ENCODE measurements at regions not wholly inside any gene's neighbourhood (a gene's known extent, or its start where the extent isn't known, plus 50 kb on each side); places are given as distances from the start of the nearest gene placed in this dataset.
"Not testable (repeated sequence)": the region's sequence is repeated elsewhere in the genome, so short reads cannot be mapped to it uniquely, and the experiment has no call there.

- ATAC-seq (no peak), DNase-seq (no peak)
- no peaks in the 10 kb centered on the region for H3K27me3 ChIP-seq
- H3K27ac ChIP-seq = no peak overlapping the region
- TF ChIP-seq POLR2A (IDR thresholded peaks at IDR 0.05) (no peak), CTCF (IDR thresholded peaks at IDR 0.05) (no peak)
- no peaks in the 10 kb centered on the region for H3K9me3 ChIP-seq
- H3K4me1 ChIP-seq = no peaks in the 10 kb centered on the region
- no peaks in the 10 kb centered on the region for H3K36me3 ChIP-seq (replicated peaks in 1 of 2; ENCODE audit: insufficient read depth in 1 of 2, low read depth in 2 of 2)
- WGBS, 2 donors = 57 to 68% methylated on average over 2 of the region's 2 CpGs
- intact Hi-C loops (cut with DNase I) = no loop called here
- no peak overlapping the region for H3K4me3 ChIP-seq
Measured at GRCh38 chr15:61344293-61344692, 115.2 kb upstream of the RORA start.

DNA sequence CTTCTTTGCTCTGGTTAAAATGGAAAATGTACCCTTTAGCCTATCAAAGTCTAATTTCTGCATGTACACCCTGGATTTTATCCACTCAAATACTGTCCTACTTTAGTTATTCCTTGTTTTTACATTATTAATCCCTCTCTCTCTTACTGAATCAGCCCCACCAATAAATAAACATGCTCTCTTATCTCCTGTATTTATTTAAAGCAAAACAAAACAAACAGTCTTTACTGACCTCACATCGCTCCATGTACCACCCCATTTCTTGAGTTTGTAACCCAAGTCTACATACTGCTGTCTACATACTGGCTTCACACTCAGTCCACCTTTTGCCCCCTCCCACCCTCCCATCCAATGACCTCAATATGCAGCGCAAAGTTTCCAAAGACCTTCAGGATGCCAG, 113.3 kb upstream of the RORA start:
- TF ChIP-seq POLR2A (IDR thresholded peaks at IDR 0.05) = no peak
- no peak for TF ChIP-seq CTCF (IDR thresholded peaks at IDR 0.05)
- Histone ChIP-seq H3K4me1 (no peaks in the 10 kb centered on the region), H3K9me3 (no peaks in the 10 kb centered on the region), H3K27me3 (no peaks in the 10 kb centered on the region), H3K27ac (no peak overlapping the region), H3K4me3 (no peak overlapping the region), H3K36me3 (replicated peaks in 1 of 2; ENCODE audit: insufficient read depth in 1 of 2, low read depth in 2 of 2) (no peaks in the 10 kb centered on the region)
- DNase-seq (no peak), ATAC-seq (no peak)
- WGBS, 2 donors = 54 to 71% methylated on average over 2 of the region's 2 CpGs
- intact Hi-C loops (cut with DNase I) = no loop called here

- DNase-seq (no peak), ATAC-seq (no peak)
- Histone ChIP-seq H3K36me3 (replicated peaks in 1 of 2; ENCODE audit: insufficient read depth in 1 of 2, low read depth in 2 of 2) (no peaks in the 10 kb centered on the region), H3K4me3 (no peak overlapping the region), H3K9me3 (no peaks in the 10 kb centered on the region), H3K4me1 (peaks cover 4% of the 10 kb centered on the region), H3K27ac (no peak overlapping the region), H3K27me3 (no peaks in the 10 kb centered on the region)
- no peak for TF ChIP-seq CTCF (IDR thresholded peaks at IDR 0.05)
- no peak for TF ChIP-seq POLR2A (IDR thresholded peaks at IDR 0.05)
- intact Hi-C loops (cut with DNase I) = no loop called here
Measured at GRCh38 chr15:61339516-61339915, 110.4 kb upstream of the RORA start.

DNA sequence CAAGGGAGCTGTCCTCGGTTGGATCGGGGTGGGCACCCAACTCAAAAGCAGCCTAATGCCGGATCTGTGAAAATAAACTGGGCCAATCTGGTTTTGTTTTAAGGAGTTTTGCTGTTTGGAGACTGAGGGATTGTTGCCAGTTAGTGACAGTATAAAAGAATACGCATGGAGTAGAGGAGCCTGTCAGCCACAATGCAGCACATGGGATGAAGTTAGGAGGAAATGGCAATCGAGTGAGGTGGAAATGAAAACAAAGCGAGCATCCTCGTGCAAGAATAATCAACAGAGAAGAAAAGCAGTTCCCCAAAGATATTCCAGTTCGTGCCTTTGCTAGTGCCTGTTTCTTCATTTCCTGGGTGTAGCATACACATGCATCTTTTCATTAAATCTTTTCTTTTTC, 108.4 kb upstream of the RORA start:
- H3K36me3 ChIP-seq (replicated peaks in 1 of 2; ENCODE audit: insufficient read depth in 1 of 2, low read depth in 2 of 2) = no peaks in the 10 kb centered on the region
- no peaks in the 10 kb centered on the region for H3K9me3 ChIP-seq
- H3K4me1 ChIP-seq = peaks cover 4% of the 10 kb centered on the region
- no peak overlapping the region for H3K27ac ChIP-seq
- WGBS, 2 donors = 72 to 73% methylated on average over 8 of the region's 8 CpGs
- no peak overlapping the region for H3K4me3 ChIP-seq
- DNase-seq = no peak
- H3K27me3 ChIP-seq = no peaks in the 10 kb centered on the region
- intact Hi-C loops (cut with DNase I) = no loop called here
- TF ChIP-seq CTCF (IDR thresholded peaks at IDR 0.05) = no peak
- no peak for TF ChIP-seq POLR2A (IDR thresholded peaks at IDR 0.05)
- no peak for ATAC-seq

GRCh38 chr15:61336026-61336638, 107.0 kb upstream of the RORA start:
- 40 to 44% methylated on average over 3 of the region's 3 CpGs for WGBS, 2 donors
- no peak overlapping the region for H3K4me3 ChIP-seq
- no peaks in the 10 kb centered on the region for H3K36me3 ChIP-seq (replicated peaks in 1 of 2; ENCODE audit: insufficient read depth in 1 of 2, low read depth in 2 of 2)
- intact Hi-C loops (cut with DNase I) = no loop called here
- ATAC-seq = peak; percentile 42
- TF ChIP-seq POLR2A (IDR thresholded peaks at IDR 0.05) (no peak), CTCF (IDR thresholded peaks at IDR 0.05) (no peak)
- H3K27ac ChIP-seq = no peak overlapping the region
- DNase-seq = no peak
- H3K27me3 ChIP-seq = no peaks in the 10 kb centered on the region
- peaks cover 4% of the 10 kb centered on the region for H3K4me1 ChIP-seq
- H3K9me3 ChIP-seq = no peaks in the 10 kb centered on the region

DNA sequence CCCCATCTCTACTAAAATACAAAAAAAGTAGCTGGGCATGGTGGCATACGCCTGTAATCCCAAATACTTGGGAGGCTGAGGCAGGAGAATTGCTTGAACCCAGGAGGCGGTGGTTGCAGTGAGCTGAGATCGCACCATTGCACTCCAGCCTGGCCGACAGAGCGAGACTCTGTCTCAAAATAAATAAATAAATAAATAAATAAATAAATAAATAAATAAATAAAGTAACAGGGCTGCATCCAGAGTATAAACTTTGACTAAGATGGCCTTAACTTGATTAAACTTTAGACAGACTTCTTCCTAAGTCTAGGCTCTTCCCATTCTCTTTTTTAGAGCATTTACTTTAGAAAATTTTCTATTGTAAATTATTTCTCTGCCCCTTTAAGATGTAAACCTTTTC, 105.6 kb upstream of the RORA start:
- intact Hi-C loops (cut with DNase I); H3K27ac ChIP-seq; H3K27me3 ChIP-seq; H3K4me3 ChIP-seq; ATAC-seq; H3K9me3 ChIP-seq; H3K36me3 ChIP-seq (replicated peaks in 1 of 2; ENCODE audit: insufficient read depth in 1 of 2, low read depth in 2 of 2); DNase-seq; H3K4me1 ChIP-seq: not testable (repeated sequence)
- 91% methylated on average over 5 of the region's 5 CpGs for WGBS, 2 donors

All from body of pancreas (tissue), 4 donors.